Keratinocyte (primary cell): ENCODE measurements at regions not wholly inside any gene's neighbourhood (a gene's known extent, or its start where the extent isn't known, plus 50 kb on each side); places are given as distances from the start of the nearest gene placed in this dataset.

ENCODE experiments used
- DNase-seq: peaks from one replicate; pipeline ENCODE4 v3.0.0-alpha.2; 2011; ENCODE audit warnings: low read depth, missing footprints, low spot score
- FAIRE-seq: peaks from 2 replicates; lab custom pipeline; 2011; peaks lifted over from hg19 to GRCh38; lab: Jason Lieb, UNC
- H2AFZ ChIP-seq: 2 replicates; pipeline ENCODE4 v1.6.0; 2012; ENCODE audit warnings: low read length, control low read depth, inconsistent platforms; ENCODE audit not compliant: control insufficient read depth
- H3K27ac ChIP-seq: 2 replicates; pipeline ENCODE4 v1.5.1; 2011; ENCODE audit warnings: low read length; ENCODE audit not compliant: control insufficient read depth, insufficient read depth
- H3K27me3 ChIP-seq: 3 replicates; pipeline ENCODE4 v1.6.0; 2011; ENCODE audit warnings: low read length; ENCODE audit not compliant: control insufficient read depth, insufficient read depth; ENCODE audit errors: extremely low read depth
- H3K36me3 ChIP-seq, 2 experiments: 2 replicates in 1 of 2; 3 replicates in 1 of 2; pipeline ENCODE4 v1.5.1; 2011; ENCODE audit warnings: low read length in 2 of 2, mild to moderate bottlenecking in 1 of 2; ENCODE audit not compliant: control insufficient read depth in 2 of 2, insufficient read depth in 2 of 2; ENCODE audit errors: extremely low read depth in 1 of 2
- H3K4me1 ChIP-seq: 3 replicates; pipeline ENCODE4 v1.5.1; 2011; ENCODE audit warnings: low read length; ENCODE audit not compliant: control insufficient read depth, insufficient read depth; ENCODE audit errors: extremely low read depth
- H3K4me2 ChIP-seq: 3 replicates; pipeline ENCODE4 v1.6.0; 2011; ENCODE audit warnings: low read depth, low read length; ENCODE audit not compliant: control insufficient read depth, insufficient read depth; ENCODE audit errors: extremely low read depth
- H3K4me3 ChIP-seq, 3 experiments: fragments of 200-600 bp in 1 of 3; sonication (generic) in 1 of 3; 2 replicates in 2 of 3; 3 replicates in 1 of 3; pipeline ENCODE4 v1.5.1; 2011 to 2016; ENCODE audit warnings: low read length in 3 of 3, mild to moderate bottlenecking in 3 of 3, control low read depth in 2 of 3, inconsistent platforms in 1 of 3, low read depth in 1 of 3, mixed read lengths in 1 of 3, mixed run types in 1 of 3, moderate library complexity in 1 of 3; ENCODE audit not compliant: control insufficient read depth in 2 of 3, insufficient read depth in 2 of 3; ENCODE audit errors: extremely low read depth in 1 of 3
- H3K79me2 ChIP-seq: 2 replicates; pipeline ENCODE4 v1.6.0; 2012; ENCODE audit warnings: low read length; ENCODE audit not compliant: control insufficient read depth, insufficient read depth
- H3K9ac ChIP-seq: 3 replicates; pipeline ENCODE4 v1.6.0; 2011; ENCODE audit warnings: low read length; ENCODE audit not compliant: control insufficient read depth, insufficient read depth; ENCODE audit errors: extremely low read depth
- H3K9me1 ChIP-seq: 3 replicates; pipeline ENCODE4 v1.6.0; 2011; ENCODE audit warnings: low read length; ENCODE audit not compliant: control insufficient read depth, insufficient read depth; ENCODE audit errors: extremely low read depth
- H3K9me3 ChIP-seq: 2 replicates; pipeline ENCODE4 v1.5.1; 2012; ENCODE audit warnings: low read depth, low read length; ENCODE audit not compliant: control insufficient read depth
- H4K20me1 ChIP-seq: 3 replicates; pipeline ENCODE4 v1.6.0; 2011; ENCODE audit warnings: low read length; ENCODE audit not compliant: control insufficient read depth, insufficient read depth; ENCODE audit errors: extremely low read depth
- CTCF ChIP-seq, 3 experiments: IDR thresholded peaks in 1 of 3; conservative IDR thresholded peaks in 1 of 3; optimal IDR thresholded peaks in 1 of 3; 2 replicates in 2 of 3; 3 replicates in 1 of 3; pipeline versions ENCODE3 to v1.5.1; 2011; ENCODE audit warnings: low read length in 3 of 3, mild to moderate bottlenecking in 3 of 3, moderate library complexity in 2 of 3, control low read depth in 1 of 3, inconsistent platforms in 1 of 3; ENCODE audit not compliant: insufficient read depth in 2 of 3; ENCODE audit errors: extremely low read depth in 1 of 3
- EZH2 ChIP-seq: IDR thresholded peaks from one replicate; pipeline ENCODE4 v1.6.1; 2012; ENCODE audit warnings: inconsistent platforms, mild to moderate bottlenecking, low read length, moderate library complexity
- dilution Hi-C: fragments of 300-500 bp; cut with MboI; formaldehyde crosslinking; loops from one replicate; pipeline ENCODE4 v1.7.0; 2020; ENCODE audit warnings: low sequenced_read_pairs; ENCODE audit not compliant: extremely low pct_ligation_motif_present

- H3K4me1 ChIP-seq = no peaks in the 10 kb centered on the region
- H3K4me3 ChIP-seq = no peak overlapping the region
- H3K4me2 ChIP-seq = no peak overlapping the region
- no peaks in the 10 kb centered on the region for H3K9me1 ChIP-seq
- H3K79me2 ChIP-seq = no peaks in the 10 kb centered on the region
- H2AFZ ChIP-seq = no peak overlapping the region
- DNase-seq = no peak
- FAIRE-seq = no peak
- no peaks in the 10 kb centered on the region for H3K27me3 ChIP-seq
- no peak overlapping the region for H3K27ac ChIP-seq
- no peaks in the 10 kb centered on the region for H3K36me3 ChIP-seq
- TF ChIP-seq CTCF (optimal IDR thresholded peaks at IDR 0.05 in 1 of 3, IDR thresholded peaks at IDR 0.05 in 1 of 3, conservative IDR thresholded peaks at IDR 0.05 in 1 of 3; ENCODE audit: extremely low read depth in 1 of 3, insufficient read depth in 2 of 3, low read length in 3 of 3) = no peak
- no peak for TF ChIP-seq EZH2
- H3K9me3 ChIP-seq = no peaks in the 10 kb centered on the region
- H3K9ac ChIP-seq = no peak overlapping the region
- dilution Hi-C loops = no loop called here
- no peaks in the 10 kb centered on the region for H4K20me1 ChIP-seq
Observed at GRCh38 chr4:152039023-152039481, 278.2 kb upstream of the GATB start.

GRCh38 chr4:152038238-152038637, 277.4 kb upstream of the GATB start:
- TF ChIP-seq CTCF (optimal IDR thresholded peaks at IDR 0.05 in 1 of 3, IDR thresholded peaks at IDR 0.05 in 1 of 3, conservative IDR thresholded peaks at IDR 0.05 in 1 of 3; ENCODE audit: extremely low read depth in 1 of 3, insufficient read depth in 2 of 3, low read length in 3 of 3) (no peak), EZH2 (no peak)
- H4K20me1 ChIP-seq = no peaks in the 10 kb centered on the region
- H3K4me3 ChIP-seq = no peak overlapping the region
- no peaks in the 10 kb centered on the region for H3K27me3 ChIP-seq
- FAIRE-seq = no peak
- DNase-seq = no peak
- dilution Hi-C loops = no loop called here
- no peak overlapping the region for H2AFZ ChIP-seq
- no peaks in the 10 kb centered on the region for H3K9me1 ChIP-seq
- H3K36me3 ChIP-seq = no peaks in the 10 kb centered on the region
- H3K9ac ChIP-seq = no peak overlapping the region
- H3K4me1 ChIP-seq = no peaks in the 10 kb centered on the region
- no peak overlapping the region for H3K27ac ChIP-seq
- H3K9me3 ChIP-seq = no peaks in the 10 kb centered on the region
- no peak overlapping the region for H3K4me2 ChIP-seq
- H3K79me2 ChIP-seq = no peaks in the 10 kb centered on the region
